MM.1S (cell line): ENCODE measurements at regions not wholly inside any gene's neighbourhood (a gene's known extent, or its start where the extent isn't known, plus 50 kb on each side); places are given as distances from the start of the nearest gene placed in this dataset.

Experiments used
- CTCF ChIP-seq: fragments of 300-600 bp; sonication (generic); IDR thresholded peaks from 2 replicates; pipeline ENCODE4 v1.5.1; 2016; ENCODE audit warnings: antibody characterized with exemption, low read length, mixed read lengths
- EZH2 ChIP-seq: fragments of 300-600 bp; sonication (generic); optimal IDR thresholded peaks from 2 replicates; pipeline ENCODE3; 2017; ENCODE audit warnings: low read depth, mild to moderate bottlenecking, antibody characterized with exemption, low read length, mixed read lengths
- EZH2phosphoT487 ChIP-seq: fragments of 300-600 bp; sonication (generic); IDR thresholded peaks from 2 replicates; pipeline ENCODE4 v1.6.1; 2018; ENCODE audit warnings: antibody characterized with exemption, low read length

- no peak for TF ChIP-seq CTCF
- no peak for TF ChIP-seq EZH2
- TF ChIP-seq EZH2phosphoT487 = no peak
Measured at GRCh38 chr4:37754410-37755185, 68.4 kb upstream of the RELL1 start.
